ENCODE measurements at regions not wholly inside any gene's neighbourhood (a gene's known extent, or its start where the extent isn't known, plus 50 kb on each side); places are given as distances from the start of the nearest gene placed in this dataset.

DNA sequence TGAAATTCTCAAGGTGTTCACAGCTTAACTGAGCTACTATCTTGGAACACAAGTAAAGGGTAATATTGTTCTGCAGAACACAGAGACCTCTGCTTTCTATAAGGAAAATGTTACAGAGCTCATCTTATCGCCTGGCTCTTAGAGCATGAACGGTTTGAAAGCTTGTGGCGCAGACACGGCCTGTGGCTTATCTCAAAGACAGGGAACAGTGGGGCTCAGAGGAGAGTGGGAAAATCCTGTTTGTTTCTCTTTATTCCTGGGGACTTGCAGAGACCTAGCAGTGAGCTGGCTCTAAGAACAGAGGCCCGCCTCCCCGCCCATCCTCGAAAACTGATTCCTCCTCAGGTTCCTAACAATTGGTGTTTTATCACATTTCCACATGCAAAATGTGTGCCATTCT lies 131.7 kb downstream of the EMX2 start:
- DNase-seq = no peak

DNA sequence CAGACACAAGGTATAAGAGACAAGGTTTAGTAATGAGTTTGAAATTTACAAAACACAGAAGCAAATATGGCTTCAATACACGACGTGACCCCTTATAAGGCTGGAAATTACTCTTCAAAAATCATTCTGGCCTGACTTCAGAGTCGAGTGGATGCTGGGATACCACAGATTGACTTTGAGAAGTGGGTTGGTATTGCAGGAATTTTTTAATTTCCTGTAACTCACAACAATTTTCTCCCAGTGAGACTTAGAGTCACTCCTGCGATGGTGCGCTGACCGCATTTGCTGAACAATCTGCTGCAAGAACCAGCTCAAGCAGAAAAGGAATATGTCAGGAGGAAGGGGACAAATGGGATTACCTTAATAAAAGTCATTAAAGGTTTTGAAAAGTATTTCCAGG lies 132.1 kb downstream of the EMX2 start:
- DNase-seq = no peak

- no peak for DNase-seq
Observed at GRCh38 chr10:117675514-117676055, 133.0 kb downstream of the EMX2 start.

GRCh38 chr10:117677239-117677638 lies 134.7 kb downstream of the EMX2 start:
- DNase-seq = no peak

DNA sequence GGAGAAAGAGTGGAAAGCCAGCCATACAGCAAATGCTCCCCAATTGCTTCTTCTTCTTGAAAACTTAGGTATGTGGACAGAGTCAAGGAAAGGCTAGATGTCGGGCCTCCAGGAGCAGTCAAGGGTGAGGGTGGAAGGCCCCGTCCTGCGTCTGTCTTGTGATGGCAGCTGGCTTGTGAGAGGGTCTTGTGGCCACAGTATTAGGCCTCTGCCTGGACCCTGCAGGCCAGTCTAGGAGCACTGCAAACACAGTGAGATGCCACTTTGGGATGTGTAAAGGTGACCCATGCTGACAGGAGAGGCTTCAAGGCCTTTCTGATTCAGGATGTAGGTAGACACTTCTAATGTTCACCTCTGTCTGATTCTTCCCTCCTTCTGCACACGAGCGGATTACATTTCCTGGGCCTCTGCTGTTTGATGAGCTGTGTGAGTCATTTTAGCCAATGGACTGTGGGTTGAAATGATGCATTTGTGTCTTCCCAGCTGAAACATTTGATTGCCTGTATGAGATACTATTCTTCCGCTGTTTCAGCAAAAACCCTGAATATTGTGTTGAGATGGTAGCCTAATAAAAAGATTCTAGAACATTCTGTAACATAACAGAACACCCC lies 135.4 kb downstream of the EMX2 start:
- DNase-seq = no peak

- DNase-seq = no peak
Observed at GRCh38 chr10:117680601-117681000, 138.1 kb downstream of the EMX2 start.

DNA sequence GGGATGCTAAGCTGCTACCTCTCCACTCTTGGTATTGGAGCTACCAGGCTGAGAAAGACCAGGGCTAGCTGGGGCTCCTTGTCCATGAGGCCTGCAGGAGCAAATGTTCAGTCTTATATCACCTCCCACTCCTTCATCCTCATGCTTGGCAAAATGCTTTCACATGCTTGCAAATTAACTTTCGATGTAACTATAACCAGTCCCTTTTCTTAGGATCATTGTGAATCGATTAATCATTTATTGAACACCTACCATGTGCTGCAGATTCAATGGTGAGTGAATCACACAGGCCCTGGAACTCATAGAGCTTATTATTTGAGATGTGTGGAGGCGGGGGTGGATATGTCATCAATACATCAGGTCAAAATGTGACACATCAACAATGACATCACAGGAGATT lies 138.6 kb downstream of the EMX2 start:
- DNase-seq = no peak

- DNase-seq = no peak
Observed at GRCh38 chr10:117684046-117684610, 141.6 kb downstream of the EMX2 start.

GRCh38 chr10:117684672-117685211 lies 142.2 kb downstream of the EMX2 start:
- DNase-seq = no peak

- DNase-seq = no peak
Observed at GRCh38 chr10:117685431-117685830, 142.9 kb downstream of the EMX2 start.

DNA sequence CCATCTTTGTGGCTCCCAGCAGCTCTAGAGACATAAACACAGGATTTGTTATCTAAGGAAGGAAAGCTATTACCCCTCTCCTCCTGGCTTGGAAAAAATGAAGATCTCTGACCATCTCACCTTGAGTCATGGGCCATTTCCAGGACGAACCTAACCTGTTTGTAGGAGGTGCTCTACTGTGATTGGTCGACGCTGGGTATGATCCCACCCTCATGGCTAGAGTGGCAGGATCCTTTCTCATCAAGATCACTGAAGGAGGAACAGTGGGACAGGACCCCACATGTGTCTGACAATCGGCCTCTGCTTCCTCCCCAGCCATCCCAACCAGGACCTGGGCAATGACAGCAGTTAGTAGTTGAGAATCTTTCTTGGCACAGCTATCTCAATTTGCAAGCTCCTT lies 144.1 kb downstream of the EMX2 start:
- no peak for DNase-seq

DNA sequence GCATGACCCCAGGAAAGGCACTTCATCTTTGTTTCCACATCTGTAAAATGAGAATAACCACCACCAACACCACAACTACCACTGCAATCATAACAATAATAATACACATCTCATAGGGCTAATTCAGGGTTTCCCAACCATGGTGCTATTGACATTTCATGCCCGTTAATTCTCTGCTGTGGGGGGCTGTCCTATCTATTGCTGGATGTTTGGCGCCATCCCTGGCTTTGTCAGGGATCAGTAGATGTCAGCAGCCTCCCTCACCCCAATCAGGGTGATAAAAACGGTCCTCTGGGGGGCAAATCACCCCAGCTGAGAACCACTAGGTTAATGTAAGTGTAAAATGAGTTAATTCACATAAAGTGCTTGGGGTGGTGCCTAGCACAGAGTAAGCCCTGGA lies 145.8 kb downstream of the EMX2 start:
- DNase-seq = no peak

DNA sequence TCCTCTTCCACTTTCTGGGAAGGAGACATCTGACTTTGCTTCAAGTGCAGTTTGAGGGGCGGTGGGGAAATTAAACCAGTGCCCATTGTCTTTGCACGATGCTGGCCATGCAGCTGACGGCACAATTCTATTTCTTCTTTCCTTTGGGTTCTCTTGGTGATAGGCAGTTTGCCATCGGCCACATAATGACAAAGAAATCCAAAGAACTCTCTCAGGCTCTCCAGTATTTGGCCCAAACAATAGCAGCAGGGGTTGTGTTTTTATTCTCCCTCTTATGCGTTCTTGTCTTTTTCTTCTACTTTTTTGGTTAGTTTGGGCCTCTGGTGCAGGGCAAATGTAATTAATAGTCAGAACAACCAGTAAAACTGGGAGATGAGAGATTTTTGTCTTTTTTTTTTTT lies 147.0 kb downstream of the EMX2 start:
- no peak for DNase-seq

DNA sequence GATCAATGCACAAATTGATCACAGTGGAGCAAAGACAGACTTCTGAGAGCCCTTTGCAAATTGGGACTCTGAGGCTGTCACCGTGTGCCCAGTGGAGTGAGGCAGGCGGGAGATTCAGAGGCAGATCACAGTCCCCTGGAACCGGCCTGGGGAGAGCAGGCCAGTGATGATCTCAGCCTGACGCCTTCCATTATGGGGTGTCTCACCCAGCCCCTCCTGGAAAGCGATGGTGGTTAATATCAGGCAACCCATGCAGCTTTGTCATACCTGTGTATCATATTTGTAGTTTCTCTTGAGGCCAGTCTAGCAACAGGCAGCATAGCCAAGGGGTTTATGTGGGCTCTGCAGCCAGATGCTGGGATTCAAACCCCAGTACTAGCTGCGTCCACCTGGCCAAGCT lies 147.8 kb downstream of the EMX2 start:
- no peak for DNase-seq

GRCh38 chr10:117694190-117694589 lies 151.6 kb downstream of the EMX2 start:
- no peak for DNase-seq

DNA sequence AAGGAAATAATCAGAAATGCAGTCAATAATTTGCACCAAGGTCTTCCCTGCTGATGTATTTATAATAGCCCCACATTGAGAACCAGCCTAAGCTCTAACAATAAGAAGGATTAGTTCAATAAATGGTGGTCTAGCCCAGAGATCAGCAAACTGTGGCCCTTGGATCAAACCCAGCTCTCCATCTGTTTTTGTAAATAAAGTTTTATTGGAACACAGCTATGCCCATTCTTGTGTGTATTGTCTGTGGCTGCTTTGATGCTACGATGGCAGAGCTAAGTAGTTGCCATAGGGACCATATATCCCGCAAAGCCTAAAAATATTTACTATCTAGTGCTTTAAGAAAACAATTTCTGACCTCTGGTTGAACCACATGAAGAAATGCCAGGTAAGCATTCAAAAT lies 154.9 kb downstream of the EMX2 start:
- no peak for DNase-seq

DNA sequence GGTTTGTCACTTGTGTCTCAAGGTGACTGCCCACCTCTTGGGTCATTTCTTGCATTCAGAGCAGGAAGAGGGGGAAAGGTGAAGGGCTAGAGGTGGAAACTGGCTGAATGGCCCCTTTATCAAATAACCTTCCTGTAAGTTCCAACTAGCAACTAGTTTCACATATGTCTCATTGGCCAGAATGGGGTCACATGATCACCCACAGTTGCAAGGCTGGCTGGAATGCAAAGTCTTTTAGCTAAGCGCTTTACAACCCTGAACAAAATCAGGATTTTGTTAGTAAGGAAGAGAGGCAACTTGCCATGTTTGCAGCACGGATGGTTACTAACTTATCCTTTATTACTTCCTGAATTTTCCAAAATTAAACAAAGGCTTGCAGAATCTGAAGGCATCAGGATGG lies 156.3 kb downstream of the EMX2 start:
- DNase-seq = no peak

GRCh38 chr10:117699436-117700075 lies 157.0 kb downstream of the EMX2 start:
- no peak for DNase-seq

- DNase-seq = no peak
Observed at GRCh38 chr10:117710181-117710798, 167.7 kb downstream of the EMX2 start.

GRCh38 chr10:117716889-117717288 lies 174.3 kb downstream of the EMX2 start:
- DNase-seq = no peak

GRCh38 chr10:117718986-117719920 lies 176.7 kb downstream of the EMX2 start:
- no peak for DNase-seq

Data from stimulated activated CD8-positive, alpha-beta memory T cell treated with anti-CD3 and anti-CD28 coated beads, Interleukin-4, amount 100 ng/mL, for 48 hours (primary cell).